HG02938 (cell line): ENCODE measurements at regions not wholly inside any gene's neighbourhood (a gene's known extent, or its start where the extent isn't known, plus 50 kb on each side); places are given as distances from the start of the nearest gene placed in this dataset.
"Not testable (repeated sequence)": the region's sequence is repeated elsewhere in the genome, so short reads cannot be mapped to it uniquely, and the experiment has no call there.

ENCODE experiments used
- ATAC-seq: cut with Tn5 transposase; IDR thresholded peaks from one replicate; pipeline ENCODE4 v1.9.1; 2021; ENCODE audit warnings: mild to moderate bottlenecking, moderate library complexity; ENCODE audit not compliant: unreplicated experiment

GRCh38 chr9:78896479-78896878, 599.6 kb downstream of the PSAT1 start:
- no peak for ATAC-seq

DNA sequence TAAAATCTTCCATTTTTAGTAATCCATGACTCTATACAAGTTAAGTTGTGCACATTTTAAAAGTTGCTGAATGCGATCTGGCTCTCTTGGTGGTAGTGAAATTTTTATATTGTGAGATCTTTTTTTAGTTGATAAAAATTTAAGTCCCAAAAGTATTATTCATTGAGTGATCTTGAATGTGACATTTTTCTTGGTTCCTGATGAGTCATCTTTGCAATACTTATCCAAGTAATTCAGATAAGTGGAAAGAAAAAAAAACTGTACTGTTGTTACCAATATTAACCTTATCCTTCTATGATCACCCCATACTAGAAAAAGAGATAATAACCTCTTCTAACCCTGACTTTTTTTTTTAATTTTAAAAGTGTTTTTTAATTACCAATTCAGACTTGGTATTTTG, 601.3 kb downstream of the PSAT1 start:
- ATAC-seq, result no peak

DNA sequence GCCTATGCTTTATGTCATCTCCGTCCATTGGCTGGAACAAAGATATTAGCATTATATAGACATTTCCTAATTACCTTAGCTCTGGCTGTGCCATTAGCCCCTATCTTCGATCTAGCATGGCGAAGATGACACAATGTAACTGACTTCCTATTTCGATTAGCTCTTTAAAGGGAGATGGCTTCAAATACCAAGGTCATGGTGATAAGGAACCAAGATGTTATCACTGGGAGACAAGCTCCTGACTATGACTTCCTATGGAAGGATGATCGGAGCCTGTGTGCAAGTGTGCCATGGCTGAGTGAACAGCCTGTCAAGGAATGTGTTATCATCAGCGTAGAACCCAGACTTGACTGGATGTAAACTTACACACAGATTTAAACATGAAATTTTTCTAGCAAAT, 602.1 kb downstream of the PSAT1 start:
- no peak for ATAC-seq

DNA sequence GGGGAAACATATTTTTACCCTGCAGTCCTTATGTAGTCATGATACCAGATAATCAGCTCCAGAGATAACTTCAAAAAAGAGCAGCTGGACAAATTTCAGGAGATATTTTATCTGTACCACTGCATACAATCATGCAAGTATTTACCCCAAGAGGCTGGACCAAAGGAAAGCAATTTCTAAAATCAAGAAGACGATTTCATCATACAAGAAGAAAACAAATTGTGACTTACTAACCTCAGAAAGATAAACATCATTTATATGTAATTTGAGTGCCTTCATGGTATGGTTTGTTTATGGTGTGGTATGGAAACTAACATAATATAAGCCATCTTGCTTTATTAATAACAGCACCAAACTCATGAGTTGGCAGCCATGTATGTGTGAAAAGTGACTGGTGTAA, 603.6 kb downstream of the PSAT1 start:
- ATAC-seq, result no peak

- ATAC-seq, result no peak
These were observed 605.1 kb downstream of the PSAT1 start for GRCh38 chr9:78902051-78902450.

DNA sequence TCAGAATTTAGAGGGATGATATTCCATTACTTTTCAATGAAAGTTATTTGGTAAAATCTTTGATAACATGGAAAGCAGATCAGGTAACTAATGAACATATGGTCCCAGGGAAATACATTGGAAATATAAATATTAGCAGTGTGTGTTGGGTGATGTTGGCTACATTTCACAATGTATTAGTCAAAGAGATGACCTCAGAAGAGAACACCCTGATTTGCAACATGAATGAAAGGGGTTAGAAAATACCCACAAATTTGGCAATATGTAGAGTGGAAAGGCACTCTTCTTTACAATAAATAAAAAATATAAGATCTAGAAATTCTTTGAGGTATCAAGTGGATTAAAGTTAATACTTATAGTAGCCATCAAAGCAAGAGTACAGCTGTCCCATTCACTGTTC, 606.7 kb downstream of the PSAT1 start:
- ATAC-seq, result no peak

- ATAC-seq, result no peak
These were observed 607.8 kb downstream of the PSAT1 start for GRCh38 chr9:78904686-78905085.

GRCh38 chr9:78905387-78905786, 608.5 kb downstream of the PSAT1 start:
- ATAC-seq, result no peak

DNA sequence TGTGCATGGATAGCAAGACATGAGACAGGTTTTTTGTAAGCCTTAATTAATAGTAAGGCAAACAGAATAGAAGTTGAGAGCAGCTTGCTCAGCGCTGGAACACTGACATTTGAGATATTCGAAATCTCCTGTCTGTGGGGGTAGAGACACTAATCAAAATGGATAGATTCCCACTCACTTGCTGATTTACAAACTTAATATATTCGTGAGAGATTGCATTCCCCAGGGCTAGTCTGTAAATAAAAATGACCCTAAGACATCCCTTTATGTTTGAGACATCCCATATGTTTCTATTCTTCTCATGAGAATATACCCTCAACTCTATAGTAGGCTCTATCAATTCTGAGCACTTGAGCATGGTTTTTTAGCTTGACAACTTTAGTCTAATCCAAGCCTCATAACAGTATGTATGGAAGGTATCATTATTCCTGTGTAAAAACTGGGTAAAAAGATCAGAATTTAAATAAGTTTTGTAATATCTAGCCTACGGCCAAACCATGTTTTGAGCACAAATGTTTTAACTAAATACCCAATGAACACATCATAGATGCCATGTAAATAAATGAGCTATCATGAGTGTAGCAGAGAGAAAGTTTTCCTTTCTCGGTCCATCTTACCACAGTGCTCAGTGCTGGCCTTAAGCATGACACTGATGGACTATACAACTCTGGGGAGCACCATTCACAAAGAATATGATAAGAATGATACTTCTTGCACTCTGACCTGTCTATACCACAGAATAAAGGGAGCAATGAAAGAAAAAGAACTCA, 609.2 kb downstream of the PSAT1 start:
- no peak for ATAC-seq

GRCh38 chr9:78909566-78909965, 612.6 kb downstream of the PSAT1 start:
- ATAC-seq, result no peak

- not testable (repeated sequence) for ATAC-seq
These were observed 620.0 kb downstream of the PSAT1 start for GRCh38 chr9:78916884-78917283.

DNA sequence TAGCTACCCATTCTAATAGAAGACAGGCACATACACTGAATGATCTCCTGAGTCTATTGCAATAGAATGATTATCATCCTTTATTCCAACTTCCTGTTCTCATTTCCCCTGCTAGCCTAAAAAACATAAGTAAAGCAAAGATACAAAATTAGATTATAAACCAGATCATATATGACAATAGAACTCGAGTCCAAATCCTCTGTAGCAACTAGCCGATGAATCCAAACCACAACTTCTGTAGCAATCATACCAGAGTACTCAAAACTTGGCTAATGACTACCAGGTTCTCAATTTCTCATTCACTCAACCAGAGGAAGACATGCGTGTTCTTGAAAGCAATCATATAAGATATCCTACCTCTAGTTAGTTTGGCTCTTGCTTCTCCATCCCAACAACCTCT, 622.1 kb downstream of the PSAT1 start:
- ATAC-seq, result no peak

GRCh38 chr9:78919701-78920100, 622.8 kb downstream of the PSAT1 start:
- no peak for ATAC-seq

- no peak for ATAC-seq
These were observed 624.4 kb downstream of the PSAT1 start for GRCh38 chr9:78921341-78921740.

DNA sequence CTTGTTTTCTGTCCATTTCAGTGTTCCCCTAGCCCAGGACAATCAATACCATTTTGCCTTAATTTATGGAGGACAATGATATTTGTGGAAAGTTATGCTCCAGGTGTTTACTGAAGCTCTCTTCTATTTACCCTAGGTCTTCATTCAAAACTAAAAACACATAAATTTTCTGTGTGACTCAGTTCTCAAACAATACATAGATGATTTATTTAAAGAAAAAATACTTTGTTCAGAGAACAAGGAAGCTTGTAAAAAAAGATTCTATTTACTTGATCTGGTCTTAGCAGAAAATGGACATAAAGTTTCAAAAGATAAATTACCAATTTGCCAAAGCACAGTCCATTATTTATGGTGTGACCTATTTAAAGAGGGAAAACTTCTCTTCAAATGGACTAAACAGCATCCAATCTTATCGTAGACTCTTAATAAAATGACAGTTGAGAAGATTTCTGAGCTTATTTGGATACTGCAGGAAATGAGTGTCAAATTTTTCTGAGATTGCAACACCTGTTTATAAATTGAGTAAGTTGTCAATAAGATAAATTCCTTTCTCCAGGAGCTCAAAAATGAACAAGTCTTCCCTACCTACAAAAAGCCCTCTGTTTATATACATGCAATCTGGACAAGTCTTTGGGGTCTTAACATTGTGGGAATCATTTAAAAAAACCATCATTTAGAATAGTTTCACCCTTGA, 627.2 kb downstream of the PSAT1 start:
- no peak for ATAC-seq

DNA sequence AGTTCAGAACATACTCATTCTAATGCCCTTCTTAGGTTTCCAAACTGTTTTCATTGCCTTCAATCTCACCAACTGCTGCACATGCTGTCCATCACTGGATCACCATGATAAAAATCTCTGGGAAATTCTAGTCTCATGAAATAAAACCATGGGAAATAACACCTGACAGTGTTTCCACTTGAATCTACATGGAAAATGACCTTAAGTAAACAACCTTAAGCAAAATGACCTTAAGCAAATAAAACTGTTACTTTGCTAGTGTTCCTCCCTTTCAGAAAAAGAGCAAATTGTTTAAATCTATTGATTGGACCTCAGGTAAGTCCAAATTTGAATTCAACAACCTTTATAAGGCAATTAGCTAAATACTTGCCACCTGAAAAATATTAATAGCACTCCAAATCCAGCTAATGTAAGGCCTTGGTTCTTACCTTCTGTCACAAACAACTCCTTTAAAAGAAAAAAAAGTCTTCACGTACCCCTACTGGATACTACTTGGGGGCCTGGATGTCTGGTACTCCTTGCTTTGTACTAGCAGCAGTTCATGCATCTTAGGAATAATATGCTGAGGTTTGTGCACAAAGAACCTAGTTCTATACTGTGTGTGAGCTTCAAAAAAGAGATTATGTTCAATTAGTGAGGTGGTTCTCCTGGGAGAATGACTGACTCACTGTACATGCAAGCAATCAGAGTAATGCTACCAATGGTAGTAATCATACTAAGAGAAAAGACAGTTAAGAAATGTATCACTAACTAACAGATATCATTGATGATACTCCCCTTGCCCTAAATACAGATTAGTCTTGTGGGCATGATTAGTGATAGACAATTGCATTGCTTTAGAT, 630.4 kb downstream of the PSAT1 start:
- no peak for ATAC-seq

DNA sequence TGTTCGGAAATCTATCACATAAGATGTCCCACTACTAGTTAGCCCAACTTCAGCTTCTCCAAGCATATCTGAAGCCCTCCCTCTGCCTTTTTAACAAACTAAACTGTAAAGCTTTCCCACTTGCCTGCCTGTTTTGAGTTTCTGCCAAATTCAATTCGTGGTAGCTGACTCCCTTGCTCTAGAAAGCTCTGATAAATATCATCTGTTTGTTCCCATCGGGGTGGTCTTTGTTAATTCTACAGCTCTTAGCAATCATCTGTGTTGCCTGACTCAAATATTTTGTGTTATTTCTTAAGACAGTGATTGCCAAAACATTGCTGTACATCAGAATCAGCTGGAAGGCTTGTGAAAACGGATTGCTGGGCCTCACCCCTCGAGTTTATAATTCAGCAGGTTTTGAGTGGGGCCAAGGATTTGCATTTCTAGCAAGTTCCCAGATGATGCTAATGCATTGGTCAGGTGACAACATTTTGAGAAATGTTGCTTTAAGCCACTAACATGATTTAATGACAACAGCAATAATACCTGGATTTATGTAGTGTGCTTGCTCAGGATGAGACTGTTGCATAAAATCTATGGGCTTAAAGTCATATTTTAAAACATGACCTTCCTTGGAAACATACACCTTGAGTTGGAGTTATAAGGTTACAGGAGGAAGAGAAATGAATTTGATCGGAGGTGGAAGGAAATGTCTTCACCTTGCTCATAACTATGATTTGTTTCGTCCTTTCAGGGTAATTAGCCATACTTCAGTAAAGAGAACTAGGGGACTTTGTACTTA, 631.9 kb downstream of the PSAT1 start:
- ATAC-seq, result no peak

DNA sequence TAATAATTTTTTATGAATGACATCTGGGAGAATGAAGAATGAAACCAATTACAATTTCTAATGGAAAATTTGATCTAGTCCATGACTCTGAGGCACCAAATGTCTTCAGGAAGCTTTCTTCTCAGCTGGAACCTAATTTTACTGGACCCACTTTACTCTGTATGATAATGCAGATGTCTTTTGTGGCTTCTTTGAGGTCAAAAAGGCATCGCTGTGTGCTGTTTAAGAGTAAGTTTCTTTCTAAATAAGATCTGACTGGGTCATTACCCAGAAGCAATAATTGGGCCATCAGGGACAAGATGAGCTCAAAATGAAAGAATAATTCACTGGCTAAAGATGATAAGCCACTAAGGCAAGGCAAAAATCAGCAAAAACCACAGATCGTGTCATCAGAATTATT, 633.4 kb downstream of the PSAT1 start:
- no peak for ATAC-seq

GRCh38 chr9:78932849-78933627, 636.1 kb downstream of the PSAT1 start:
- ATAC-seq, result no peak

- no peak for ATAC-seq
These were observed 636.9 kb upstream of the TLE4 start for GRCh38 chr9:78934880-78935279.
